ENCODE measurements at regions not wholly inside any gene's neighbourhood (a gene's known extent, or its start where the extent isn't known, plus 50 kb on each side); places are given as distances from the start of the nearest gene placed in this dataset.

GRCh38 chr1:31510304-31510703, 66.0 kb upstream of the TINAGL1 start:
- TF ChIP-seq HNRNPK (IDR thresholded peaks at IDR 0.05; ENCODE audit: low read depth, low read length, poor library complexity, severe bottlenecking): no peak
- TF ChIP-seq, protein P1, sequence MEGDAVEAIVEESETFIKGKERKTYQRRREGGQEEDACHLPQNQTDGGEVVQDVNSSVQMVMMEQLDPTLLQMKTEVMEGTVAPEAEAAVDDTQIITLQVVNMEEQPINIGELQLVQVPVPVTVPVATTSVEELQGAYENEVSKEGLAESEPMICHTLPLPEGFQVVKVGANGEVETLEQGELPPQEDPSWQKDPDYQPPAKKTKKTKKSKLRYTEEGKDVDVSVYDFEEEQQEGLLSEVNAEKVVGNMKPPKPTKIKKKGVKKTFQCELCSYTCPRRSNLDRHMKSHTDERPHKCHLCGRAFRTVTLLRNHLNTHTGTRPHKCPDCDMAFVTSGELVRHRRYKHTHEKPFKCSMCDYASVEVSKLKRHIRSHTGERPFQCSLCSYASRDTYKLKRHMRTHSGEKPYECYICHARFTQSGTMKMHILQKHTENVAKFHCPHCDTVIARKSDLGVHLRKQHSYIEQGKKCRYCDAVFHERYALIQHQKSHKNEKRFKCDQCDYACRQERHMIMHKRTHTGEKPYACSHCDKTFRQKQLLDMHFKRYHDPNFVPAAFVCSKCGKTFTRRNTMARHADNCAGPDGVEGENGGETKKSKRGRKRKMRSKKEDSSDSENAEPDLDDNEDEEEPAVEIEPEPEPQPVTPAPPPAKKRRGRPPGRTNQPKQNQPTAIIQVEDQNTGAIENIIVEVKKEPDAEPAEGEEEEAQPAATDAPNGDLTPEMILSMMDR (CRISPR knock-in tag; IDR thresholded peaks at IDR 0.05): no peak
- TF ChIP-seq POLR2A (IDR thresholded peaks at IDR 0.05; ENCODE audit: insufficient read depth in 1 of 2, low read depth in 2 of 2, low read length in 2 of 2): no peak
- no peak for TF ChIP-seq TFDP1 (CRISPR knock-in tag; IDR thresholded peaks at IDR 0.05; ENCODE audit: borderline replicate concordance)
- TF ChIP-seq ZNF782 (CRISPR knock-in tag; IDR thresholded peaks at IDR 0.05; ENCODE audit: borderline replicate concordance): no peak
- no peak for TF ChIP-seq NFYB (CRISPR knock-in tag; IDR thresholded peaks at IDR 0.05)
- no peak for TF ChIP-seq U2AF1 (optimal IDR thresholded peaks at IDR 0.05; ENCODE audit: low read depth, low read length)
- TF ChIP-seq, protein P2, sequence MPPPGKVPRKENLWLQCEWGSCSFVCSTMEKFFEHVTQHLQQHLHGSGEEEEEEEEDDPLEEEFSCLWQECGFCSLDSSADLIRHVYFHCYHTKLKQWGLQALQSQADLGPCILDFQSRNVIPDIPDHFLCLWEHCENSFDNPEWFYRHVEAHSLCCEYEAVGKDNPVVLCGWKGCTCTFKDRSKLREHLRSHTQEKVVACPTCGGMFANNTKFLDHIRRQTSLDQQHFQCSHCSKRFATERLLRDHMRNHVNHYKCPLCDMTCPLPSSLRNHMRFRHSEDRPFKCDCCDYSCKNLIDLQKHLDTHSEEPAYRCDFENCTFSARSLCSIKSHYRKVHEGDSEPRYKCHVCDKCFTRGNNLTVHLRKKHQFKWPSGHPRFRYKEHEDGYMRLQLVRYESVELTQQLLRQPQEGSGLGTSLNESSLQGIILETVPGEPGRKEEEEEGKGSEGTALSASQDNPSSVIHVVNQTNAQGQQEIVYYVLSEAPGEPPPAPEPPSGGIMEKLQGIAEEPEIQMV (CRISPR knock-in tag; IDR thresholded peaks at IDR 0.05; ENCODE audit: low read depth): no peak
- TF ChIP-seq JUN (CRISPR knock-in tag; IDR thresholded peaks at IDR 0.05): no peak
- TF ChIP-seq SMARCC2 (IDR thresholded peaks at IDR 0.05): no peak

Data from HepG2 (cell line).